DOHH2 (cell line): ENCODE measurements at regions not wholly inside any gene's neighbourhood (a gene's known extent, or its start where the extent isn't known, plus 50 kb on each side); places are given as distances from the start of the nearest gene placed in this dataset.

Source experiments
- H3F3A ChIP-seq: fragments of 200-600 bp; sonication (generic), shearing (Covaris generic); 2 replicates; pipeline ENCODE4 v1.6.0; 2016; ENCODE audit warnings: antibody characterized with exemption, mild to moderate bottlenecking; ENCODE audit not compliant: control insufficient read depth, insufficient read depth
- H3K27ac ChIP-seq: fragments of 200-600 bp; sonication (generic); 2 replicates; pipeline ENCODE4 v1.5.1; 2014; ENCODE audit warnings: low read depth, mild to moderate bottlenecking, low read length, moderate library complexity
- H3K27me3 ChIP-seq: fragments of 200-600 bp; sonication (generic); 2 replicates; pipeline ENCODE4 v1.6.1; 2014; ENCODE audit warnings: mild to moderate bottlenecking, low read length, mixed read lengths; ENCODE audit not compliant: control insufficient read depth
- H3K36me3 ChIP-seq: fragments of 200-600 bp; sonication (generic); 2 replicates; pipeline ENCODE4 v1.6.1; 2014; ENCODE audit warnings: mild to moderate bottlenecking, low read length, moderate library complexity, mixed read lengths; ENCODE audit not compliant: control insufficient read depth
- H3K4me1 ChIP-seq: fragments of 200-600 bp; sonication (generic); 2 replicates; pipeline ENCODE4 v1.6.1; 2014; ENCODE audit warnings: mild to moderate bottlenecking, low read length, mixed read lengths; ENCODE audit not compliant: control insufficient read depth
- H3K4me2 ChIP-seq: fragments of 200-600 bp; sonication (generic); 2 replicates; pipeline ENCODE4 v1.6.0; 2014; ENCODE audit warnings: mild to moderate bottlenecking, low read length, moderate library complexity
- H3K4me3 ChIP-seq: fragments of 200-600 bp; sonication (generic); 2 replicates; pipeline ENCODE4 v1.5.1; 2014; ENCODE audit warnings: mild to moderate bottlenecking, low read length, mixed read lengths
- H3K79me2 ChIP-seq: fragments of 200-600 bp; sonication (generic); 2 replicates; pipeline ENCODE4 v1.6.1; 2014; ENCODE audit warnings: mild to moderate bottlenecking, low read length, mixed read lengths; ENCODE audit not compliant: control insufficient read depth
- H3K9me2 ChIP-seq: fragments of 200-600 bp; sonication (generic); replicated peaks from 2 replicates; pipeline ENCODE4 v1.6.1; 2014; ENCODE audit warnings: mild to moderate bottlenecking, low read length, mixed read lengths; ENCODE audit not compliant: control insufficient read depth
- H3K9me3 ChIP-seq: fragments of 200-600 bp; sonication (generic); 2 replicates; pipeline ENCODE4 v1.6.1; 2014; ENCODE audit warnings: antibody characterized with exemption, low read length, mixed read lengths; ENCODE audit not compliant: control insufficient read depth, insufficient read depth
- H4K20me1 ChIP-seq: fragments of 200-600 bp; sonication (generic); 2 replicates; pipeline ENCODE4 v1.6.0; 2014; ENCODE audit warnings: low read depth, mild to moderate bottlenecking, antibody characterized with exemption, low read length, moderate library complexity; ENCODE audit not compliant: control insufficient read depth, insufficient read depth
- CTCF ChIP-seq: fragments of 200-600 bp; sonication (generic); IDR thresholded peaks from one replicate; pipeline ENCODE4 v1.5.1; 2014; ENCODE audit warnings: antibody characterized with exemption, mild to moderate bottlenecking, low read depth, low read length; ENCODE audit not compliant: poor library complexity, severe bottlenecking
- EZH2phosphoT487 ChIP-seq: fragments of 200-600 bp; sonication (generic); IDR thresholded peaks from 2 replicates; pipeline ENCODE4 v1.6.1; 2017; ENCODE audit warnings: borderline replicate concordance, mild to moderate bottlenecking, antibody characterized with exemption, low read length, moderate library complexity, mixed read lengths

- Histone ChIP-seq H3K9me2 (no peaks in the 10 kb centered on the region), H3K27me3 (no peaks in the 10 kb centered on the region), H4K20me1 (no peaks in the 10 kb centered on the region), H3K9me3 (no peaks in the 10 kb centered on the region), H3K79me2 (no peaks in the 10 kb centered on the region), H3K4me1 (no peaks in the 10 kb centered on the region), H3K27ac (no peak overlapping the region), H3K36me3 (no peaks in the 10 kb centered on the region), H3F3A (no peaks in the 10 kb centered on the region), H3K4me3 (no peak overlapping the region), H3K4me2 (no peak overlapping the region)
- TF ChIP-seq EZH2phosphoT487, result no peak
- no peak for TF ChIP-seq CTCF
These were observed 487.9 kb downstream of the RFPL4B start for GRCh38 chr6:112835078-112835477.

GRCh38 chr6:112839525-112839961 is 492.4 kb downstream of the RFPL4B start:
- Histone ChIP-seq H3K9me3 (no peaks in the 10 kb centered on the region), H3K36me3 (no peaks in the 10 kb centered on the region), H3K79me2 (no peaks in the 10 kb centered on the region), H3K4me1 (no peaks in the 10 kb centered on the region), H3F3A (no peaks in the 10 kb centered on the region), H3K27ac (no peak overlapping the region), H3K4me3 (no peak overlapping the region), H4K20me1 (no peaks in the 10 kb centered on the region), H3K27me3 (no peaks in the 10 kb centered on the region), H3K9me2 (no peaks in the 10 kb centered on the region), H3K4me2 (no peak overlapping the region)
- TF ChIP-seq CTCF, result no peak
- TF ChIP-seq EZH2phosphoT487, result no peak

- H3K36me3 ChIP-seq, result no peaks in the 10 kb centered on the region
- H3K9me2 ChIP-seq, result no peaks in the 10 kb centered on the region
- H3K79me2 ChIP-seq, result no peaks in the 10 kb centered on the region
- H3K4me2 ChIP-seq, result no peak overlapping the region
- no peaks in the 10 kb centered on the region for H3K9me3 ChIP-seq
- H3K4me3 ChIP-seq, result no peak overlapping the region
- TF ChIP-seq EZH2phosphoT487 (no peak), CTCF (no peak)
- no peaks in the 10 kb centered on the region for H3K4me1 ChIP-seq
- no peak overlapping the region for H3K27ac ChIP-seq
- no peaks in the 10 kb centered on the region for H3K27me3 ChIP-seq
- no peaks in the 10 kb centered on the region for H4K20me1 ChIP-seq
- H3F3A ChIP-seq, result no peaks in the 10 kb centered on the region
These were observed 494.6 kb downstream of the RFPL4B start for GRCh38 chr6:112841553-112842329.
